ENCODE measurements at regions not wholly inside any gene's neighbourhood (a gene's known extent, or its start where the extent isn't known, plus 50 kb on each side); places are given as distances from the start of the nearest gene placed in this dataset.

- no peak overlapping the region for H3K9ac ChIP-seq (ENCODE audit: insufficient read depth, low read depth, low read length)
- H3K4me1 ChIP-seq (ENCODE audit: insufficient read depth, low read length): no peaks in the 10 kb centered on the region
- BruUV-seq (replicated peaks): no TSS peak
- ATAC-seq (no peak), FAIRE-seq (no peak), DNase-seq (ENCODE audit: low spot score) (no peak)
- no peak overlapping the region for H3K4me3 ChIP-seq (replicated peaks in 1 of 3; ENCODE audit: insufficient read depth in 1 of 3, low read depth in 2 of 3, low read length in 3 of 3)
- ChIA-PET POLR2A (no interaction called here), CTCF (ENCODE audit: low intra/inter-chr PET ratio, low total read pairs) (no interaction called here)
- no peaks in the 10 kb centered on the region for H3K79me2 ChIP-seq (ENCODE audit: insufficient read depth, low read length)
- WGBS (ENCODE audit: low lambda C conversion rate): under 1% methylated on average over 3 of the region's 3 CpGs
- in situ Hi-C loops (cut with HindIII; ENCODE audit: extremely low pct_ligation_motif_present, low pct_unique_long_range_greater_than_20kb) (no loop called here), intact Hi-C loops (cut with micrococcal nuclease; ENCODE audit: unreplicated experiment) (no loop called here)
- H3K4me2 ChIP-seq (ENCODE audit: low read depth, low read length): no peak overlapping the region
- no peaks in the 10 kb centered on the region for H4K20me1 ChIP-seq (ENCODE audit: insufficient read depth, low read length)
- no peak overlapping the region for H3K27ac ChIP-seq (ENCODE audit: extremely low read length, insufficient read depth, low read length)
- no peak overlapping the region for H2AFZ ChIP-seq (ENCODE audit: low read length)
- TF ChIP-seq PRPF4 (IDR thresholded peaks at IDR 0.05; ENCODE audit: low read depth, low read length, poor library complexity, severe bottlenecking): no peak
- TF ChIP-seq ZNF33A (CRISPR knock-in tag; IDR thresholded peaks at IDR 0.05; ENCODE audit: borderline replicate concordance): no peak
- TF ChIP-seq NFIB (CRISPR knock-in tag; IDR thresholded peaks at IDR 0.05; ENCODE audit: borderline replicate concordance): no peak
- no peaks in the 10 kb centered on the region for H3K9me3 ChIP-seq (ENCODE audit: low read length)
- H3K36me3 ChIP-seq (replicated peaks in 1 of 2; ENCODE audit: control insufficient read depth in 1 of 2, insufficient read depth in 2 of 2, low read length in 2 of 2): no peaks in the 10 kb centered on the region
- no peaks in the 10 kb centered on the region for H3K27me3 ChIP-seq (ENCODE audit: control insufficient read depth in 1 of 2, insufficient read depth in 2 of 2, low read length in 2 of 2)
Observed at GRCh38 chr1:104991702-104992101, 1242.0 kb downstream of the AMY1C start.

GRCh38 chr1:105000793-105001192 is 1251.1 kb downstream of the AMY1C start:
- no peaks in the 10 kb centered on the region for H3K36me3 ChIP-seq (replicated peaks in 1 of 2; ENCODE audit: control insufficient read depth in 1 of 2, insufficient read depth in 2 of 2, low read length in 2 of 2)
- no peaks in the 10 kb centered on the region for H3K27me3 ChIP-seq (ENCODE audit: control insufficient read depth in 1 of 2, insufficient read depth in 2 of 2, low read length in 2 of 2)
- ATAC-seq (no peak), FAIRE-seq (no peak), DNase-seq (ENCODE audit: low spot score) (no peak)
- H3K9ac ChIP-seq (ENCODE audit: insufficient read depth, low read depth, low read length): no peak overlapping the region
- H4K20me1 ChIP-seq (ENCODE audit: insufficient read depth, low read length): no peaks in the 10 kb centered on the region
- no peaks in the 10 kb centered on the region for H3K79me2 ChIP-seq (ENCODE audit: insufficient read depth, low read length)
- in situ Hi-C loops (cut with HindIII; ENCODE audit: extremely low pct_ligation_motif_present, low pct_unique_long_range_greater_than_20kb): no loop called here
- BruUV-seq (replicated peaks): no TSS peak
- 0% methylated on average over 3 of the region's 3 CpGs for WGBS (ENCODE audit: low lambda C conversion rate)
- no peaks in the 10 kb centered on the region for H3K4me1 ChIP-seq (ENCODE audit: insufficient read depth, low read length)
- no peak overlapping the region for H3K4me3 ChIP-seq (replicated peaks in 1 of 3; ENCODE audit: insufficient read depth in 1 of 3, low read depth in 2 of 3, low read length in 3 of 3)
- intact Hi-C loops (cut with micrococcal nuclease; ENCODE audit: unreplicated experiment): no loop called here
- H3K4me2 ChIP-seq (ENCODE audit: low read depth, low read length): no peak overlapping the region
- CTCF ChIA-PET (ENCODE audit: low intra/inter-chr PET ratio, low total read pairs): no interaction called here
- H3K9me3 ChIP-seq (ENCODE audit: low read length): no peaks in the 10 kb centered on the region
- POLR2A ChIA-PET: no interaction called here
- no peak overlapping the region for H2AFZ ChIP-seq (ENCODE audit: low read length)
- no peak overlapping the region for H3K27ac ChIP-seq (ENCODE audit: extremely low read length, insufficient read depth, low read length)
- TF ChIP-seq NR1H2 (CRISPR knock-in tag; IDR thresholded peaks at IDR 0.05; ENCODE audit: borderline replicate concordance, low read depth) (no peak), FUBP1 (CRISPR knock-in tag; IDR thresholded peaks at IDR 0.05; ENCODE audit: borderline replicate concordance) (no peak), AGO2 (optimal IDR thresholded peaks at IDR 0.05; ENCODE audit: low read depth, low read length) (no peak), ZNF24 (IDR thresholded peaks at IDR 0.05) (no peak), ZBTB49 (CRISPR knock-in tag; IDR thresholded peaks at IDR 0.05; ENCODE audit: borderline replicate concordance) (no peak), ZNF556 (CRISPR knock-in tag; IDR thresholded peaks at IDR 0.05; ENCODE audit: borderline replicate concordance) (no peak), ZSCAN25 (CRISPR knock-in tag; IDR thresholded peaks at IDR 0.05) (no peak), ZMYM2 (CRISPR knock-in tag; IDR thresholded peaks at IDR 0.05) (no peak), PHB2 (IDR thresholded peaks at IDR 0.05; ENCODE audit: partially characterized antibody) (no peak), ZNF549 (CRISPR knock-in tag; IDR thresholded peaks at IDR 0.05) (no peak), ZBTB26 (CRISPR knock-in tag; IDR thresholded peaks at IDR 0.05; ENCODE audit: borderline replicate concordance) (no peak), ZNF235 (CRISPR knock-in tag; IDR thresholded peaks at IDR 0.05; ENCODE audit: borderline replicate concordance) (no peak)
